ENCODE measurements at regions not wholly inside any gene's neighbourhood (a gene's known extent, or its start where the extent isn't known, plus 50 kb on each side); places are given as distances from the start of the nearest gene placed in this dataset.

DNA sequence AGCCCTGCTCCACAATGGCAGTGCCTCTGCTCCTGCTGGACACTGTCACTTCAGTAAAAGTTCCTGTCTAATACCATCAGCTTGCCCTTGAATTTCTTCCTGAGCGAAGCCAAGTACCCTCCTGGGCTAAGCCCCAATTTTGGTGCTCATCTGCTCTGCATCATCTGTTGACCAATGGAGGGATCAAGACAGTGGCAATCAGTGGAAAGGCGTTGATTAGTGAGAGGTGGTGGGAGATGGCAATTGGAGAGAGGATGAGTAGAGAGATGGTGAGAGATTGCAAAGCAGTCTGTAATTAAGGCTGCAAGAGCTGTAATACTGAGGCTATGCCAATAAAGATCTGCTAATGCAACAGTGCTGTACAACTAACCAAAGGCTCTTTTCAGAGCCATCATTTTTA lies 299.4 kb upstream of the CDH2 start:
- Mint-ChIP-seq H3K27me3 (ENCODE audit: insufficient read depth) (peaks cover 3% of the 10 kb centered on the region; the same call in 1 of the 2 replicates), H3K4me3 (no peak overlapping the region), H3K27ac (no peak overlapping the region), H3K36me3 (ENCODE audit: low read depth) (peaks cover 6% of the 10 kb centered on the region), H3K9me3 (peaks cover 6% of the 10 kb centered on the region), H3K4me1 (ENCODE audit: low read depth) (peaks cover under 1% of the 10 kb centered on the region; the same call in 1 of the 2 replicates)
- TF ChIP-seq, protein P1, sequence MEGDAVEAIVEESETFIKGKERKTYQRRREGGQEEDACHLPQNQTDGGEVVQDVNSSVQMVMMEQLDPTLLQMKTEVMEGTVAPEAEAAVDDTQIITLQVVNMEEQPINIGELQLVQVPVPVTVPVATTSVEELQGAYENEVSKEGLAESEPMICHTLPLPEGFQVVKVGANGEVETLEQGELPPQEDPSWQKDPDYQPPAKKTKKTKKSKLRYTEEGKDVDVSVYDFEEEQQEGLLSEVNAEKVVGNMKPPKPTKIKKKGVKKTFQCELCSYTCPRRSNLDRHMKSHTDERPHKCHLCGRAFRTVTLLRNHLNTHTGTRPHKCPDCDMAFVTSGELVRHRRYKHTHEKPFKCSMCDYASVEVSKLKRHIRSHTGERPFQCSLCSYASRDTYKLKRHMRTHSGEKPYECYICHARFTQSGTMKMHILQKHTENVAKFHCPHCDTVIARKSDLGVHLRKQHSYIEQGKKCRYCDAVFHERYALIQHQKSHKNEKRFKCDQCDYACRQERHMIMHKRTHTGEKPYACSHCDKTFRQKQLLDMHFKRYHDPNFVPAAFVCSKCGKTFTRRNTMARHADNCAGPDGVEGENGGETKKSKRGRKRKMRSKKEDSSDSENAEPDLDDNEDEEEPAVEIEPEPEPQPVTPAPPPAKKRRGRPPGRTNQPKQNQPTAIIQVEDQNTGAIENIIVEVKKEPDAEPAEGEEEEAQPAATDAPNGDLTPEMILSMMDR (IDR thresholded peaks at IDR 0.05), result no peak
- no peak for DNase-seq

DNA sequence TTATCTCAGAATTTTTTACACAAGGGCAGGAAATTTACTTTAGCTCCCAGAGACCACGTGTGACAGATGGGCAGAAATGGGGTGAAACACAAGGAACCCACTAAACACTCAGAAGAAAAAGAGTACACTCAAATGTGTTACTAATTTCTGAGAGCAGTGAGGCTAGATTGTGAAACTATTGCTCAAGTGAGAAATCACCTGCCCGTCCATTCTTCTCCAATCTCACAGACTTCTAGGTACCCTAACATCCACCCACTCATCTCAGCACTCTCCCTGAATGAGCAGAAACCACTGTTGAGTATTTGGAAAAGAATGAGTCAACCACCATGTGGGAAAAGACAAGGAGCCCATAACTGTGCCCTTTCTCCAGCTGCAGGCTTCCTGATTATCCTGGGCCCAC lies 293.0 kb upstream of the CDH2 start:
- DNase-seq, result no peak
- peaks cover 7% of the 10 kb centered on the region; the same call in 1 of the 2 replicates for H3K27me3 Mint-ChIP-seq (ENCODE audit: insufficient read depth)

DNA sequence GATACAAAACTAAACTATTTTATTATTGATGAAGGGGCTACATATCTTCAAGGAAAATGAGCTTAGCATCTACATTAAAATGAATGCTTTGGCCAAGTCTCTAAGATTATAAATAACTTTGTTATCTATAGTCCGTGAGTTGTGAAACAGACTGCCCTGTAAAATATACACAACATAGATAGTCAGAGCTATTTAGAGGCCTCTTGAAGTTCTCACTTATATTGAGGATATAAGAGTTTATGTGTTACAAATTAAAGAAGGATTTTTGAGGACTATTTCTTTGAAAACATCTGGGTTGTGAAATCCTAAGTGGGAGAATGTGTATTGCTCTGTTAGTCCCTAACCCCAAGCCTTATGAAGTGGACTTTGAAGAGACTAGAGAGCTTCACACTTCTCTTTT lies 292.0 kb upstream of the CDH2 start:
- Mint-ChIP-seq H3K27me3 (ENCODE audit: insufficient read depth) (peaks cover 4% of the 10 kb centered on the region; the same call in 1 of the 2 replicates), H3K27ac (no peak overlapping the region), H3K9me3 (peaks cover 16% of the 10 kb centered on the region), H3K36me3 (ENCODE audit: low read depth) (peaks cover 19% of the 10 kb centered on the region), H3K4me1 (ENCODE audit: low read depth) (peaks cover 8% of the 10 kb centered on the region), H3K4me3 (no peak overlapping the region)
- TF ChIP-seq, protein P1 (IDR thresholded peaks at IDR 0.05), result no peak
- no peak for DNase-seq

More for the DNA sequence above, 293.0 kb upstream of the CDH2 start:
- H3K9me3 Mint-ChIP-seq, result peaks cover 16% of the 10 kb centered on the region
- TF ChIP-seq, protein P1 (IDR thresholded peaks at IDR 0.05), result no peak
- H3K27ac Mint-ChIP-seq, result no peak overlapping the region
- no peak overlapping the region for H3K4me3 Mint-ChIP-seq
- H3K4me1 Mint-ChIP-seq (ENCODE audit: low read depth), result no peaks in the 10 kb centered on the region; the same call in 1 of the 2 replicates
- peaks cover 19% of the 10 kb centered on the region for H3K36me3 Mint-ChIP-seq (ENCODE audit: low read depth)

DNA sequence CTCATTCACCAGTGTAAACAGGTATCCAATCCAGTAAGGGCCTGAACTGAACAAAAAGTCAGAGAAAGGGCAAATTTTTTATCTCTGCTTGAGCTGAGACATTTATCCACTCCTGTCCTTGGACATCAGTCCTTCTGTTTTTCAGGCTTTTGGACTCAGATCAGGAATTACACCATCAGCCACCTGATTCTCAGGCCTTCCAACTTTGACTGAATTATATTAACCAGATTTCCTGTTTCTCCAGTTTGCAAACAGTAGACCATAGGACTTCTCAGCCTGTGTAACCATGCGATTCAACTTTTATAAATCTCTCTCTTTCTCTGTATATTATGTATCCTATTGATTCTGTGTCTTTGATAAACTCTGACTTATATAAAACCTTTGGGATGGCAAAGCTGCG lies 289.3 kb upstream of the CDH2 start:
- Mint-ChIP-seq H3K4me3 (no peak overlapping the region), H3K27ac (no peak overlapping the region), H3K9me3 (peaks cover 10% of the 10 kb centered on the region), H3K36me3 (ENCODE audit: low read depth) (peaks cover 16% of the 10 kb centered on the region), H3K4me1 (ENCODE audit: low read depth) (peaks cover 17% of the 10 kb centered on the region), H3K27me3 (ENCODE audit: insufficient read depth) (peaks cover 4% of the 10 kb centered on the region; the same call in 1 of the 2 replicates)
- no peak for DNase-seq
- TF ChIP-seq, protein P1 (IDR thresholded peaks at IDR 0.05), result no peak

DNA sequence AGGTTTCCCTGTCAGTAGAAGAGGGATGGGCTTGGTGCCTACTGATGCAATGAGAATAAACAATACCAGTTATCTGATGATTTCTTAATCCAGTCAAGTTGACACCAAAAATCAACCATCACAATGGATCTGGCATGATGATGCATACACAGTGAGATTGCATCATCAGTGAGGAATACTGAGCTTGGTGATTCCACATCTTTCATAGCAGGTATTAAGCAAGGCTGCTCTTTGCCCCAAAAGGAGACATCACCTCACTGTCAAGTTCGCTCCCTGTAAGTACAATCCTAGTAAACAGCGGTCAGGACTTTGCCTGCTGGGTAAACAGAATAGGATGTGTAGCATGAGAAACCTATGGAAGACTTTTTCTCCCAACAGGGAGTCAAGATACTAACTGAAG lies 282.7 kb upstream of the CDH2 start:
- Mint-ChIP-seq H3K4me1 (ENCODE audit: low read depth) (peaks cover 46% of the 10 kb centered on the region), H3K36me3 (ENCODE audit: low read depth) (0 out of 2 replicates have a peak, but pooled peaks cover 4% of the 10 kb centered on the region), H3K27ac (no peak overlapping the region), H3K9me3 (no peaks in the 10 kb centered on the region), H3K27me3 (ENCODE audit: insufficient read depth) (no peaks in the 10 kb centered on the region; the same call in 1 of the 2 replicates), H3K4me3 (no peak overlapping the region)
- DNase-seq, result no peak
- TF ChIP-seq, protein P1 (IDR thresholded peaks at IDR 0.05), result no peak

All from HFFc6 (cell line).